ENCODE measurements at regions not wholly inside any gene's neighbourhood (a gene's known extent, or its start where the extent isn't known, plus 50 kb on each side); places are given as distances from the start of the nearest gene placed in this dataset.

GRCh38 chr6:167495506-167496401, 170.9 kb downstream of the TTLL2 start:
- TF ChIP-seq CTCF (IDR thresholded peaks at IDR 0.05) (no peak), POLR2A (IDR thresholded peaks at IDR 0.05) (no peak)
